ENCODE measurements at regions not wholly inside any gene's neighbourhood (a gene's known extent, or its start where the extent isn't known, plus 50 kb on each side); places are given as distances from the start of the nearest gene placed in this dataset.

GRCh38 chr13:23087880-23088279 lies 92.9 kb upstream of the SGCG start:
- peak; percentile 67 for TF ChIP-seq CTCF (conservative IDR thresholded peaks at IDR 0.05; ENCODE audit: low read length)
- no peak for TF ChIP-seq EZH2phosphoT487 (IDR thresholded peaks at IDR 0.05; ENCODE audit: borderline replicate concordance)
